SHP77 treated with DMSO at 0.1 percent for 48 hours (cell line): ENCODE measurements at regions not wholly inside any gene's neighbourhood (a gene's known extent, or its start where the extent isn't known, plus 50 kb on each side); places are given as distances from the start of the nearest gene placed in this dataset.

Source experiments
- DNase-seq: peaks from one replicate; lab custom pipeline; 2025; lab: John Stamatoyannopoulos, UW

- no peak for DNase-seq
Measured at GRCh38 chr4:33171873-33172525, 2451.8 kb downstream of the PCDH7 start.

- no peak for DNase-seq
Measured at GRCh38 chr4:33176566-33176965, 2456.4 kb downstream of the PCDH7 start.

- no peak for DNase-seq
Measured at GRCh38 chr4:33184657-33185290, 2464.6 kb downstream of the PCDH7 start.

- DNase-seq, result no peak
Measured at GRCh38 chr4:33187035-33187434, 2466.9 kb downstream of the PCDH7 start.

GRCh38 chr4:33188733-33189132, 2468.6 kb downstream of the PCDH7 start:
- no peak for DNase-seq

GRCh38 chr4:33189169-33189568, 2469.0 kb downstream of the PCDH7 start:
- DNase-seq, result no peak

GRCh38 chr4:33193109-33193508, 2472.9 kb downstream of the PCDH7 start:
- DNase-seq, result no peak

GRCh38 chr4:33200377-33200776, 2480.2 kb downstream of the PCDH7 start:
- DNase-seq, result no peak

GRCh38 chr4:33218238-33218637, 2498.1 kb downstream of the PCDH7 start:
- no peak for DNase-seq

GRCh38 chr4:33226133-33226532, 2506.0 kb downstream of the PCDH7 start:
- DNase-seq, result no peak

- DNase-seq, result no peak
Measured at GRCh38 chr4:33226783-33227182, 2506.6 kb downstream of the PCDH7 start.

- no peak for DNase-seq
Measured at GRCh38 chr4:33255094-33255493, 2534.9 kb downstream of the PCDH7 start.

GRCh38 chr4:33255507-33255906, 2535.3 kb downstream of the PCDH7 start:
- DNase-seq, result no peak

GRCh38 chr4:33262824-33263223, 2542.7 kb downstream of the PCDH7 start:
- no peak for DNase-seq

GRCh38 chr4:33268776-33269175, 2548.6 kb downstream of the PCDH7 start:
- no peak for DNase-seq

GRCh38 chr4:33270403-33270802, 2550.2 kb downstream of the PCDH7 start:
- DNase-seq, result no peak

GRCh38 chr4:33272722-33273121, 2552.6 kb downstream of the PCDH7 start:
- DNase-seq, result no peak

GRCh38 chr4:33283818-33284217, 2563.6 kb downstream of the PCDH7 start:
- no peak for DNase-seq

GRCh38 chr4:33296876-33297455, 2576.8 kb downstream of the PCDH7 start:
- DNase-seq, result no peak

- DNase-seq, result no peak
Measured at GRCh38 chr4:33302321-33302720, 2582.2 kb downstream of the PCDH7 start.

GRCh38 chr4:33306131-33306530, 2586.0 kb downstream of the PCDH7 start:
- no peak for DNase-seq

GRCh38 chr4:33316033-33316432, 2595.9 kb downstream of the PCDH7 start:
- DNase-seq, result no peak

GRCh38 chr4:33316578-33316977, 2596.4 kb downstream of the PCDH7 start:
- DNase-seq, result no peak

- no peak for DNase-seq
Measured at GRCh38 chr4:33323393-33323792, 2603.2 kb downstream of the PCDH7 start.
